SIG-M5 treated with dmso at 0.1 percent for 504 hours (cell line): ENCODE measurements at regions not wholly inside any gene's neighbourhood (a gene's known extent, or its start where the extent isn't known, plus 50 kb on each side); places are given as distances from the start of the nearest gene placed in this dataset.

ENCODE experiments used
- DNase-seq: peaks from one replicate; lab custom pipeline; 2025; ENCODE audit not compliant: unreplicated experiment; lab: John Stamatoyannopoulos, UW

- DNase-seq = no peak
Measured at GRCh38 chr19:28943651-28944050, 269.3 kb downstream of the UQCRFS1 start.

- no peak for DNase-seq
Measured at GRCh38 chr19:28941833-28942232, 271.1 kb downstream of the UQCRFS1 start.

GRCh38 chr19:28940751-28941500, 272.0 kb downstream of the UQCRFS1 start:
- DNase-seq = no peak

GRCh38 chr19:28939236-28939635, 273.7 kb downstream of the UQCRFS1 start:
- DNase-seq = no peak

GRCh38 chr19:28936001-28936400, 276.9 kb downstream of the UQCRFS1 start:
- no peak for DNase-seq

GRCh38 chr19:28934631-28935030, 278.3 kb downstream of the UQCRFS1 start:
- no peak for DNase-seq

- no peak for DNase-seq
Measured at GRCh38 chr19:28933039-28933438, 279.9 kb downstream of the UQCRFS1 start.

GRCh38 chr19:28932446-28932845, 280.5 kb downstream of the UQCRFS1 start:
- no peak for DNase-seq

GRCh38 chr19:28929006-28929405, 283.9 kb downstream of the UQCRFS1 start:
- no peak for DNase-seq

- no peak for DNase-seq
Measured at GRCh38 chr19:28927456-28927855, 285.5 kb downstream of the UQCRFS1 start.

- DNase-seq = no peak
Measured at GRCh38 chr19:28920269-28921066, 292.5 kb downstream of the UQCRFS1 start.

GRCh38 chr19:28917621-28918020, 295.3 kb downstream of the UQCRFS1 start:
- DNase-seq = no peak

GRCh38 chr19:28915737-28916460, 297.1 kb downstream of the UQCRFS1 start:
- DNase-seq = no peak

GRCh38 chr19:28915202-28915601, 297.7 kb downstream of the UQCRFS1 start:
- no peak for DNase-seq

GRCh38 chr19:28914173-28914572, 298.8 kb downstream of the UQCRFS1 start:
- no peak for DNase-seq

- no peak for DNase-seq
Measured at GRCh38 chr19:28913626-28914025, 299.3 kb downstream of the UQCRFS1 start.

- DNase-seq = no peak
Measured at GRCh38 chr19:28908941-28909340, 304.0 kb downstream of the UQCRFS1 start.

- no peak for DNase-seq
Measured at GRCh38 chr19:28907534-28907933, 305.4 kb downstream of the UQCRFS1 start.

- no peak for DNase-seq
Measured at GRCh38 chr19:28905996-28906395, 307.0 kb downstream of the UQCRFS1 start.

GRCh38 chr19:28899703-28900102, 313.2 kb downstream of the UQCRFS1 start:
- no peak for DNase-seq

GRCh38 chr19:28898249-28898648, 314.7 kb downstream of the UQCRFS1 start:
- no peak for DNase-seq
